ENCODE measurements at regions not wholly inside any gene's neighbourhood (a gene's known extent, or its start where the extent isn't known, plus 50 kb on each side); places are given as distances from the start of the nearest gene placed in this dataset.

- in situ Hi-C loops (cut with HindIII; ENCODE audit: low sequenced_read_pairs) = no loop called here
- no peak for DNase-seq (ENCODE audit: low spot score)
These were observed 801.6 kb downstream of the LUZP2 start for GRCh38 chr11:25298450-25298849.

GRCh38 chr11:25309818-25310217, 813.0 kb downstream of the LUZP2 start:
- in situ Hi-C loops (cut with HindIII; ENCODE audit: low sequenced_read_pairs) = no loop called here
- no peak for DNase-seq (ENCODE audit: low spot score)

GRCh38 chr11:25317216-25317615, 820.4 kb downstream of the LUZP2 start:
- DNase-seq (ENCODE audit: low spot score) = no peak

GRCh38 chr11:25319127-25319526, 822.3 kb downstream of the LUZP2 start:
- in situ Hi-C loops (cut with HindIII; ENCODE audit: low sequenced_read_pairs) = no loop called here
- no peak for DNase-seq (ENCODE audit: low spot score)

More at GRCh38 chr11:25317216-25317615, 820.4 kb downstream of the LUZP2 start:
- in situ Hi-C loops (cut with HindIII; ENCODE audit: low sequenced_read_pairs) = no loop called here

GRCh38 chr11:25327656-25328055, 830.8 kb downstream of the LUZP2 start:
- DNase-seq (ENCODE audit: low spot score) = no peak
- in situ Hi-C loops (cut with HindIII; ENCODE audit: low sequenced_read_pairs) = no loop called here

GRCh38 chr11:25339281-25339680, 842.4 kb downstream of the LUZP2 start:
- no peak for DNase-seq (ENCODE audit: low spot score)
- in situ Hi-C loops (cut with HindIII; ENCODE audit: low sequenced_read_pairs) = no loop called here

GRCh38 chr11:25349537-25349936, 852.7 kb downstream of the LUZP2 start:
- DNase-seq (ENCODE audit: low spot score) = no peak
- in situ Hi-C loops (cut with HindIII; ENCODE audit: low sequenced_read_pairs) = no loop called here

- DNase-seq (ENCODE audit: low spot score) = no peak
- in situ Hi-C loops (cut with HindIII; ENCODE audit: low sequenced_read_pairs) = no loop called here
These were observed 854.3 kb downstream of the LUZP2 start for GRCh38 chr11:25350899-25351803.

GRCh38 chr11:25357133-25357532, 860.3 kb downstream of the LUZP2 start:
- no peak for DNase-seq (ENCODE audit: low spot score)
- in situ Hi-C loops (cut with HindIII; ENCODE audit: low sequenced_read_pairs) = no loop called here

- in situ Hi-C loops (cut with HindIII; ENCODE audit: low sequenced_read_pairs) = no loop called here
- no peak for DNase-seq (ENCODE audit: low spot score)
These were observed 880.6 kb downstream of the LUZP2 start for GRCh38 chr11:25377466-25377865.

- in situ Hi-C loops (cut with HindIII; ENCODE audit: low sequenced_read_pairs) = no loop called here
- no peak for DNase-seq (ENCODE audit: low spot score)
These were observed 900.0 kb downstream of the LUZP2 start for GRCh38 chr11:25396847-25397246.

GRCh38 chr11:25408146-25408545, 911.3 kb downstream of the LUZP2 start:
- no peak for DNase-seq (ENCODE audit: low spot score)
- in situ Hi-C loops (cut with HindIII; ENCODE audit: low sequenced_read_pairs) = no loop called here

GRCh38 chr11:25415793-25416192, 916.1 kb upstream of the ANO3 start:
- in situ Hi-C loops (cut with HindIII; ENCODE audit: low sequenced_read_pairs) = no loop called here
- no peak for DNase-seq (ENCODE audit: low spot score)

GRCh38 chr11:25423436-25424199, 908.3 kb upstream of the ANO3 start:
- in situ Hi-C loops (cut with HindIII; ENCODE audit: low sequenced_read_pairs) = no loop called here
- no peak for DNase-seq (ENCODE audit: low spot score)

GRCh38 chr11:25432376-25432775, 899.6 kb upstream of the ANO3 start:
- in situ Hi-C loops (cut with HindIII; ENCODE audit: low sequenced_read_pairs) = no loop called here
- no peak for DNase-seq (ENCODE audit: low spot score)

- in situ Hi-C loops (cut with HindIII; ENCODE audit: low sequenced_read_pairs) = no loop called here
- DNase-seq (ENCODE audit: low spot score) = no peak
These were observed 896.7 kb upstream of the ANO3 start for GRCh38 chr11:25435197-25435596.

- in situ Hi-C loops (cut with HindIII; ENCODE audit: low sequenced_read_pairs) = no loop called here
- no peak for DNase-seq (ENCODE audit: low spot score)
These were observed 895.6 kb upstream of the ANO3 start for GRCh38 chr11:25436326-25436725.

GRCh38 chr11:25441421-25441820, 890.5 kb upstream of the ANO3 start:
- in situ Hi-C loops (cut with HindIII; ENCODE audit: low sequenced_read_pairs) = no loop called here
- DNase-seq (ENCODE audit: low spot score) = no peak

GRCh38 chr11:25449091-25449490, 882.8 kb upstream of the ANO3 start:
- no peak for DNase-seq (ENCODE audit: low spot score)
- in situ Hi-C loops (cut with HindIII; ENCODE audit: low sequenced_read_pairs) = no loop called here

- in situ Hi-C loops (cut with HindIII; ENCODE audit: low sequenced_read_pairs) = no loop called here
- no peak for DNase-seq (ENCODE audit: low spot score)
These were observed 878.5 kb upstream of the ANO3 start for GRCh38 chr11:25453471-25453870.
